GM23338 (cell line): ENCODE measurements at regions not wholly inside any gene's neighbourhood (a gene's known extent, or its start where the extent isn't known, plus 50 kb on each side); places are given as distances from the start of the nearest gene placed in this dataset.

ENCODE experiments used
- ATAC-seq: fragments of 200-7000 bp; cut with Tn5 transposase; 3 replicates; pipeline ENCODE4 v1.9.1; 2020
- DNase-seq: peaks from one replicate; pipeline ENCODE4 v3.0.0-alpha.2; 2015; ENCODE audit warnings: low spot score
- H2AFZ ChIP-seq: fragments of 200-600 bp; sonication (generic); 2 replicates; pipeline ENCODE4 v1.8.0; 2016; ENCODE audit warnings: antibody characterized with exemption, mild to moderate bottlenecking, moderate library complexity
- H3F3A ChIP-seq: fragments of 200-600 bp; sonication (generic); replicated peaks from 2 replicates; pipeline ENCODE4 v1.8.0; 2017; ENCODE audit warnings: antibody characterized with exemption, mixed run types, low read depth
- H3K27ac ChIP-seq: fragments of 200-600 bp; sonication (generic); 2 replicates; pipeline ENCODE4 v1.6.1; 2016; ENCODE audit warnings: low read depth
- H3K27me3 ChIP-seq: fragments of 200-600 bp; sonication (generic); 2 replicates; pipeline ENCODE4 v1.8.0; 2016; ENCODE audit warnings: mild to moderate bottlenecking, mixed run types, moderate library complexity; ENCODE audit not compliant: insufficient read depth
- H3K36me3 ChIP-seq: fragments of 200-600 bp; sonication (generic); 2 replicates; pipeline ENCODE4 v1.8.0; 2016; ENCODE audit warnings: mild to moderate bottlenecking; ENCODE audit not compliant: insufficient read depth
- H3K4me1 ChIP-seq: fragments of 200-600 bp; sonication (generic); 2 replicates; pipeline ENCODE4 v1.8.0; 2016; ENCODE audit warnings: mild to moderate bottlenecking, moderate library complexity; ENCODE audit not compliant: insufficient read depth
- H3K4me2 ChIP-seq: fragments of 200-600 bp; sonication (generic); 2 replicates; pipeline ENCODE4 v1.7.1; 2017; ENCODE audit warnings: mixed run types
- H3K4me3 ChIP-seq: fragments of 200-600 bp; sonication (generic); 2 replicates; pipeline ENCODE4 v1.6.1; 2016; ENCODE audit warnings: mixed run types
- H3K79me2 ChIP-seq: fragments of 200-600 bp; sonication (generic); replicated peaks from 2 replicates; pipeline ENCODE4 v1.8.0; 2017; ENCODE audit warnings: mild to moderate bottlenecking; ENCODE audit not compliant: insufficient read depth
- H3K9me2 ChIP-seq: fragments of 200-600 bp; sonication (generic); 2 replicates; pipeline ENCODE4 v1.8.0; 2017; ENCODE audit not compliant: insufficient read depth
- H4K20me1 ChIP-seq: fragments of 200-600 bp; sonication (generic); replicated peaks from 2 replicates; pipeline ENCODE4 v1.8.0; 2017; ENCODE audit warnings: mild to moderate bottlenecking; ENCODE audit not compliant: insufficient read depth
- H3K27ac Mint-ChIP-seq: 2 replicates; pipeline ENCODE4 v1.8.0; 2020; ENCODE audit warnings: inconsistent platforms, mild to moderate bottlenecking, moderate library complexity, mixed read lengths
- H3K27me3 Mint-ChIP-seq: 3 replicates; pipeline ENCODE4 v1.8.0; 2022; ENCODE audit warnings: low read depth, mild to moderate bottlenecking, moderate library complexity, mixed read lengths, inconsistent platforms; ENCODE audit not compliant: insufficient read depth, poor library complexity
- H3K36me3 Mint-ChIP-seq: 3 replicates; pipeline ENCODE4 v1.8.0; 2021; ENCODE audit warnings: low read depth, mild to moderate bottlenecking, inconsistent platforms, moderate library complexity, mixed read lengths
- H3K4me1 Mint-ChIP-seq: 3 replicates; pipeline ENCODE4 v1.8.0; 2020; ENCODE audit warnings: mild to moderate bottlenecking, inconsistent platforms, mixed read lengths
- H3K4me3 Mint-ChIP-seq: 3 replicates; pipeline ENCODE4 v1.8.0; 2021; ENCODE audit warnings: moderate library complexity, mild to moderate bottlenecking, inconsistent platforms, mixed read lengths
- H3K9me3 Mint-ChIP-seq: 3 replicates; pipeline ENCODE4 v1.8.0; 2020; ENCODE audit warnings: moderate library complexity, mild to moderate bottlenecking, inconsistent platforms, mixed read lengths
- JUNB ChIP-seq: IDR thresholded peaks from one replicate; pipeline ENCODE4 v1.6.1; 2016; ENCODE audit warnings: antibody characterized with exemption; ENCODE audit not compliant: unreplicated experiment
- NANOG ChIP-seq: IDR thresholded peaks from 2 replicates; pipeline ENCODE4 v1.6.1; 2016; ENCODE audit warnings: antibody characterized with exemption, borderline replicate concordance
- POLR2AphosphoS5 ChIP-seq: IDR thresholded peaks from 2 replicates; pipeline ENCODE4 v1.6.1; 2016; ENCODE audit warnings: antibody characterized with exemption, low read depth
- ZNF114 ChIP-seq: fragments of 250-450 bp; sonication (Bioruptor Pico); IDR thresholded peaks from 2 replicates; pipeline ENCODE4 v1.5.0; 2020; ENCODE audit warnings: mild to moderate bottlenecking, moderate library complexity
- TF ChIP-seq, protein P1 (sequence below): IDR thresholded peaks from 2 replicates; pipeline ENCODE4 v1.6.1; 2016; ENCODE audit warnings: antibody characterized with exemption
- TF ChIP-seq, protein P2 (sequence below): fragments of 250-450 bp; sonication (Bioruptor Pico); IDR thresholded peaks from 2 replicates; pipeline ENCODE4 v1.5.0; 2020; ENCODE audit warnings: mild to moderate bottlenecking, moderate library complexity
- TF ChIP-seq, protein P3 (sequence below): IDR thresholded peaks from one replicate; pipeline ENCODE4 v1.6.1; 2018; ENCODE audit warnings: antibody characterized with exemption; ENCODE audit not compliant: unreplicated experiment

DNA sequence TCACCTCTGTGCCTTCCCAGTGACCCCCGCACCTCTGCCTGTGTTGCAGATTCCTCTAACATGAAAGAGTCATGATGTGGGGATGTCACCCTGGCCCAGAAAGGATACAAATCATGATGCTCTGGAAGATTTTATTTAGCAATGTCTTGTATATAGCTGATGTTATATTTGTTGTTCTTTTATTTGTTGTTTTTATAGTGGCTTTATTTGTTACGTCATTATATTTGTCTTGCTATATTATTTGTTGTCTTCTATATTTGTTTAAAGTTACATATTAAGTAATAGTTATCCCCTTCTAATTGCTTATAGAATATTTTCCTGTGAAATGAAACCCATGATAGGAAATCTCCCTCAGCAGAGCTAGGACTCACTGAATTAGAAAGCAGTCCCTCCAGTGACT, 1149.2 kb downstream of the UQCRFS1 start:
- no peak for ATAC-seq

More for the DNA sequence above, 1149.2 kb downstream of the UQCRFS1 start:
- no peaks in the 10 kb centered on the region for H3K79me2 ChIP-seq
- H3K9me2 ChIP-seq: peaks cover 4% of the 10 kb centered on the region; the same call in 1 of the 2 replicates
- Mint-ChIP-seq H3K36me3 (no peaks in the 10 kb centered on the region), H3K4me1 (peaks cover 9% of the 10 kb centered on the region; the same call in 2 of the 3 replicates), H3K27me3 (no peaks in the 10 kb centered on the region), H3K4me3 (no peak overlapping the region), H3K9me3 (0 out of 3 replicates have a peak, but pooled peaks cover 3% of the 10 kb centered on the region), H3K27ac (no peak overlapping the region)
- TF ChIP-seq, protein P1, sequence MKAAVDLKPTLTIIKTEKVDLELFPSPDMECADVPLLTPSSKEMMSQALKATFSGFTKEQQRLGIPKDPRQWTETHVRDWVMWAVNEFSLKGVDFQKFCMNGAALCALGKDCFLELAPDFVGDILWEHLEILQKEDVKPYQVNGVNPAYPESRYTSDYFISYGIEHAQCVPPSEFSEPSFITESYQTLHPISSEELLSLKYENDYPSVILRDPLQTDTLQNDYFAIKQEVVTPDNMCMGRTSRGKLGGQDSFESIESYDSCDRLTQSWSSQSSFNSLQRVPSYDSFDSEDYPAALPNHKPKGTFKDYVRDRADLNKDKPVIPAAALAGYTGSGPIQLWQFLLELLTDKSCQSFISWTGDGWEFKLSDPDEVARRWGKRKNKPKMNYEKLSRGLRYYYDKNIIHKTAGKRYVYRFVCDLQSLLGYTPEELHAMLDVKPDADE: no peak
- no peak for TF ChIP-seq POLR2AphosphoS5
- no peak for TF ChIP-seq NANOG
- TF ChIP-seq JUNB: no peak
- no peak for TF ChIP-seq ZNF114 (CRISPR knock-in tag)
- TF ChIP-seq, protein P2, sequence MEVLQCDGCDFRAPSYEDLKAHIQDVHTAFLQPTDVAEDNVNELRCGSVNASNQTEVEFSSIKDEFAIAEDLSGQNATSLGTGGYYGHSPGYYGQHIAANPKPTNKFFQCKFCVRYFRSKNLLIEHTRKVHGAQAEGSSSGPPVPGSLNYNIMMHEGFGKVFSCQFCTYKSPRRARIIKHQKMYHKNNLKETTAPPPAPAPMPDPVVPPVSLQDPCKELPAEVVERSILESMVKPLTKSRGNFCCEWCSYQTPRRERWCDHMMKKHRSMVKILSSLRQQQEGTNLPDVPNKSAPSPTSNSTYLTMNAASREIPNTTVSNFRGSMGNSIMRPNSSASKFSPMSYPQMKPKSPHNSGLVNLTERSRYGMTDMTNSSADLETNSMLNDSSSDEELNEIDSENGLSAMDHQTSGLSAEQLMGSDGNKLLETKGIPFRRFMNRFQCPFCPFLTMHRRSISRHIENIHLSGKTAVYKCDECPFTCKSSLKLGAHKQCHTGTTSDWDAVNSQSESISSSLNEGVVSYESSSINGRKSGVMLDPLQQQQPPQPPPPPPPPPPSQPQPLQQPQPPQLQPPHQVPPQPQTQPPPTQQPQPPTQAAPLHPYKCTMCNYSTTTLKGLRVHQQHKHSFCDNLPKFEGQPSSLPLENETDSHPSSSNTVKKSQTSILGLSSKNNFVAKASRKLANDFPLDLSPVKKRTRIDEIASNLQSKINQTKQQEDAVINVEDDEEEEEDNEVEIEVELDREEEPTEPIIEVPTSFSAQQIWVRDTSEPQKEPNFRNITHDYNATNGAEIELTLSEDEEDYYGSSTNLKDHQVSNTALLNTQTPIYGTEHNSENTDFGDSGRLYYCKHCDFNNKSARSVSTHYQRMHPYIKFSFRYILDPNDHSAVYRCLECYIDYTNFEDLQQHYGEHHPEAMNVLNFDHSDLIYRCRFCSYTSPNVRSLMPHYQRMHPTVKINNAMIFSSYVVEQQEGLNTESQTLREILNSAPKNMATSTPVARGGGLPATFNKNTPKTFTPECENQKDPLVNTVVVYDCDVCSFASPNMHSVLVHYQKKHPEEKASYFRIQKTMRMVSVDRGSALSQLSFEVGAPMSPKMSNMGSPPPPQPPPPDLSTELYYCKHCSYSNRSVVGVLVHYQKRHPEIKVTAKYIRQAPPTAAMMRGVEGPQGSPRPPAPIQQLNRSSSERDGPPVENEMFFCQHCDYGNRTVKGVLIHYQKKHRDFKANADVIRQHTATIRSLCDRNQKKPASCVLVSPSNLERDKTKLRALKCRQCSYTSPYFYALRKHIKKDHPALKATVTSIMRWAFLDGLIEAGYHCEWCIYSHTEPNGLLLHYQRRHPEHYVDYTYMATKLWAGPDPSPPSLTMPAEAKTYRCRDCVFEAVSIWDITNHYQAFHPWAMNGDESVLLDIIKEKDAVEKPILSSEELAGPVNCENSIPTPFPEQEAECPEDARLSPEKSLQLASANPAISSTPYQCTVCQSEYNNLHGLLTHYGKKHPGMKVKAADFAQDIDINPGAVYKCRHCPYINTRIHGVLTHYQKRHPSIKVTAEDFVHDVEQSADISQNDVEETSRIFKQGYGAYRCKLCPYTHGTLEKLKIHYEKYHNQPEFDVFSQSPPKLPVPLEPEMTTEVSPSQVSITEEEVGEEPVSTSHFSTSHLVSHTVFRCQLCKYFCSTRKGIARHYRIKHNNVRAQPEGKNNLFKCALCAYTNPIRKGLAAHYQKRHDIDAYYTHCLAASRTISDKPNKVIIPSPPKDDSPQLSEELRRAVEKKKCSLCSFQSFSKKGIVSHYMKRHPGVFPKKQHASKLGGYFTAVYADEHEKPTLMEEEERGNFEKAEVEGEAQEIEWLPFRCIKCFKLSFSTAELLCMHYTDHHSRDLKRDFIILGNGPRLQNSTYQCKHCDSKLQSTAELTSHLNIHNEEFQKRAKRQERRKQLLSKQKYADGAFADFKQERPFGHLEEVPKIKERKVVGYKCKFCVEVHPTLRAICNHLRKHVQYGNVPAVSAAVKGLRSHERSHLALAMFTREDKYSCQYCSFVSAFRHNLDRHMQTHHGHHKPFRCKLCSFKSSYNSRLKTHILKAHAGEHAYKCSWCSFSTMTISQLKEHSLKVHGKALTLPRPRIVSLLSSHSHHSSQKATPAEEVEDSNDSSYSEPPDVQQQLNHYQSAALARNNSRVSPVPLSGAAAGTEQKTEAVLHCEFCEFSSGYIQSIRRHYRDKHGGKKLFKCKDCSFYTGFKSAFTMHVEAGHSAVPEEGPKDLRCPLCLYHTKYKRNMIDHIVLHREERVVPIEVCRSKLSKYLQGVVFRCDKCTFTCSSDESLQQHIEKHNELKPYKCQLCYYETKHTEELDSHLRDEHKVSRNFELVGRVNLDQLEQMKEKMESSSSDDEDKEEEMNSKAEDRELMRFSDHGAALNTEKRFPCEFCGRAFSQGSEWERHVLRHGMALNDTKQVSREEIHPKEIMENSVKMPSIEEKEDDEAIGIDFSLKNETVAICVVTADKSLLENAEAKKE (CRISPR knock-in tag): no peak
- TF ChIP-seq, protein P3, sequence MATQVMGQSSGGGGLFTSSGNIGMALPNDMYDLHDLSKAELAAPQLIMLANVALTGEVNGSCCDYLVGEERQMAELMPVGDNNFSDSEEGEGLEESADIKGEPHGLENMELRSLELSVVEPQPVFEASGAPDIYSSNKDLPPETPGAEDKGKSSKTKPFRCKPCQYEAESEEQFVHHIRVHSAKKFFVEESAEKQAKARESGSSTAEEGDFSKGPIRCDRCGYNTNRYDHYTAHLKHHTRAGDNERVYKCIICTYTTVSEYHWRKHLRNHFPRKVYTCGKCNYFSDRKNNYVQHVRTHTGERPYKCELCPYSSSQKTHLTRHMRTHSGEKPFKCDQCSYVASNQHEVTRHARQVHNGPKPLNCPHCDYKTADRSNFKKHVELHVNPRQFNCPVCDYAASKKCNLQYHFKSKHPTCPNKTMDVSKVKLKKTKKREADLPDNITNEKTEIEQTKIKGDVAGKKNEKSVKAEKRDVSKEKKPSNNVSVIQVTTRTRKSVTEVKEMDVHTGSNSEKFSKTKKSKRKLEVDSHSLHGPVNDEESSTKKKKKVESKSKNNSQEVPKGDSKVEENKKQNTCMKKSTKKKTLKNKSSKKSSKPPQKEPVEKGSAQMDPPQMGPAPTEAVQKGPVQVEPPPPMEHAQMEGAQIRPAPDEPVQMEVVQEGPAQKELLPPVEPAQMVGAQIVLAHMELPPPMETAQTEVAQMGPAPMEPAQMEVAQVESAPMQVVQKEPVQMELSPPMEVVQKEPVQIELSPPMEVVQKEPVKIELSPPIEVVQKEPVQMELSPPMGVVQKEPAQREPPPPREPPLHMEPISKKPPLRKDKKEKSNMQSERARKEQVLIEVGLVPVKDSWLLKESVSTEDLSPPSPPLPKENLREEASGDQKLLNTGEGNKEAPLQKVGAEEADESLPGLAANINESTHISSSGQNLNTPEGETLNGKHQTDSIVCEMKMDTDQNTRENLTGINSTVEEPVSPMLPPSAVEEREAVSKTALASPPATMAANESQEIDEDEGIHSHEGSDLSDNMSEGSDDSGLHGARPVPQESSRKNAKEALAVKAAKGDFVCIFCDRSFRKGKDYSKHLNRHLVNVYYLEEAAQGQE: no peak
- no peaks in the 10 kb centered on the region for H4K20me1 ChIP-seq
- no peak for DNase-seq
- H3F3A ChIP-seq: no peaks in the 10 kb centered on the region
- H3K4me3 ChIP-seq: no peak overlapping the region
- no peak overlapping the region for H2AFZ ChIP-seq
- no peaks in the 10 kb centered on the region for H3K27me3 ChIP-seq
- H3K4me1 ChIP-seq: no peaks in the 10 kb centered on the region
- no peak overlapping the region for H3K4me2 ChIP-seq
- H3K36me3 ChIP-seq: no peaks in the 10 kb centered on the region
- no peak overlapping the region for H3K27ac ChIP-seq
